Activated gamma-delta T cell treated with Interleukin-2 at 50 U/mL for 16 hours (primary cell): ENCODE measurements at regions not wholly inside any gene's neighbourhood (a gene's known extent, or its start where the extent isn't known, plus 50 kb on each side); places are given as distances from the start of the nearest gene placed in this dataset.
"Not testable (repeated sequence)": the region's sequence is repeated elsewhere in the genome, so short reads cannot be mapped to it uniquely, and the experiment has no call there.

ENCODE experiments used
- DNase-seq: peaks from one replicate; pipeline ENCODE4 v3.0.0-alpha.2; 2020

- DNase-seq: no peak
Measured at GRCh38 chr10:6868036-6868725, 288.1 kb upstream of the PRKCQ start.

GRCh38 chr10:6866757-6867156 is 286.7 kb upstream of the PRKCQ start:
- DNase-seq: no peak

GRCh38 chr10:6864142-6864541 is 284.1 kb upstream of the PRKCQ start:
- DNase-seq: no peak

GRCh38 chr10:6863381-6863780 is 283.3 kb upstream of the PRKCQ start:
- DNase-seq: no peak

- no peak for DNase-seq
Measured at GRCh38 chr10:6850452-6850851, 270.4 kb upstream of the PRKCQ start.

- DNase-seq: no peak
Measured at GRCh38 chr10:6847561-6847960, 267.5 kb upstream of the PRKCQ start.

- no peak for DNase-seq
Measured at GRCh38 chr10:6843894-6844650, 264.0 kb upstream of the PRKCQ start.

- DNase-seq: no peak
Measured at GRCh38 chr10:6843481-6843881, 263.4 kb upstream of the PRKCQ start.

- no peak for DNase-seq
Measured at GRCh38 chr10:6842722-6843121, 262.6 kb upstream of the PRKCQ start.

- no peak for DNase-seq
Measured at GRCh38 chr10:6841761-6842160, 261.7 kb upstream of the PRKCQ start.

GRCh38 chr10:6840766-6841165 is 260.7 kb upstream of the PRKCQ start:
- DNase-seq: no peak

- no peak for DNase-seq
Measured at GRCh38 chr10:6840201-6840691, 260.2 kb upstream of the PRKCQ start.

- DNase-seq: no peak
Measured at GRCh38 chr10:6838118-6838517, 258.0 kb upstream of the PRKCQ start.

GRCh38 chr10:6833458-6834011 is 253.5 kb upstream of the PRKCQ start:
- DNase-seq: no peak

- not testable (repeated sequence) for DNase-seq
Measured at GRCh38 chr10:6830981-6831380, 250.9 kb upstream of the PRKCQ start.

- not testable (repeated sequence) for DNase-seq
Measured at GRCh38 chr10:6824793-6825192, 244.7 kb upstream of the PRKCQ start.

- no peak for DNase-seq
Measured at GRCh38 chr10:6823770-6824169, 243.7 kb upstream of the PRKCQ start.

- no peak for DNase-seq
Measured at GRCh38 chr10:6819301-6819700, 239.2 kb upstream of the PRKCQ start.

- DNase-seq: no peak
Measured at GRCh38 chr10:6817770-6818169, 237.7 kb upstream of the PRKCQ start.

GRCh38 chr10:6815346-6815745 is 235.3 kb upstream of the PRKCQ start:
- DNase-seq: no peak

GRCh38 chr10:6813856-6814255 is 233.8 kb upstream of the PRKCQ start:
- no peak for DNase-seq

- no peak for DNase-seq
Measured at GRCh38 chr10:6813306-6813705, 233.2 kb upstream of the PRKCQ start.

- DNase-seq: no peak
Measured at GRCh38 chr10:6811153-6811552, 231.1 kb upstream of the PRKCQ start.

GRCh38 chr10:6803427-6803783 is 223.3 kb upstream of the PRKCQ start:
- no peak for DNase-seq
